GM12873 (cell line): ENCODE measurements at regions not wholly inside any gene's neighbourhood (a gene's known extent, or its start where the extent isn't known, plus 50 kb on each side); places are given as distances from the start of the nearest gene placed in this dataset.

ENCODE experiments used
- TF ChIP-seq, protein P1 (sequence below): IDR thresholded peaks from 2 replicates; pipeline ENCODE4 v1.5.1; 2012; ENCODE audit warnings: low read depth, mild to moderate bottlenecking, moderate library complexity, low read length, control low read depth; ENCODE audit not compliant: insufficient read depth; ENCODE audit errors: missing control alignments

DNA sequence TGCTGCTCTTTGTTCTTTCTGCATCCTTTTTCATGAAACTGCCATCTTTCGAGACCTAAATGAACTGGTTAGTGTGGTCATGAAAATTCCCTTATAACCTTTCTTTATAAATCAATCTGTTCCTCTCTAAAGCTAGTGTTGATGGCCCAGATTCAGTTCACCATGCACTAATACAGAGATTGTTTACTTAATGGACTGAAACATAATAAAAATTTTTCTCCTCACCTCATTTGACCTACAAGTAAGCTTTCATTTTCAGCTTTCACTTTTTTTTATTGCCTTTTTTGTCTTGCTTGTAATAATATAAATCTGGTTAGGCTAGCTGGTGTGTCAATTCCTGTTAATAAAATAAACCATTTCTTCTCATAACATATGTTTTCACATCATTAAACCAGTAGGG, 183.8 kb downstream of the CCDC59 start:
- TF ChIP-seq, protein P1, sequence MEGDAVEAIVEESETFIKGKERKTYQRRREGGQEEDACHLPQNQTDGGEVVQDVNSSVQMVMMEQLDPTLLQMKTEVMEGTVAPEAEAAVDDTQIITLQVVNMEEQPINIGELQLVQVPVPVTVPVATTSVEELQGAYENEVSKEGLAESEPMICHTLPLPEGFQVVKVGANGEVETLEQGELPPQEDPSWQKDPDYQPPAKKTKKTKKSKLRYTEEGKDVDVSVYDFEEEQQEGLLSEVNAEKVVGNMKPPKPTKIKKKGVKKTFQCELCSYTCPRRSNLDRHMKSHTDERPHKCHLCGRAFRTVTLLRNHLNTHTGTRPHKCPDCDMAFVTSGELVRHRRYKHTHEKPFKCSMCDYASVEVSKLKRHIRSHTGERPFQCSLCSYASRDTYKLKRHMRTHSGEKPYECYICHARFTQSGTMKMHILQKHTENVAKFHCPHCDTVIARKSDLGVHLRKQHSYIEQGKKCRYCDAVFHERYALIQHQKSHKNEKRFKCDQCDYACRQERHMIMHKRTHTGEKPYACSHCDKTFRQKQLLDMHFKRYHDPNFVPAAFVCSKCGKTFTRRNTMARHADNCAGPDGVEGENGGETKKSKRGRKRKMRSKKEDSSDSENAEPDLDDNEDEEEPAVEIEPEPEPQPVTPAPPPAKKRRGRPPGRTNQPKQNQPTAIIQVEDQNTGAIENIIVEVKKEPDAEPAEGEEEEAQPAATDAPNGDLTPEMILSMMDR: no peak

DNA sequence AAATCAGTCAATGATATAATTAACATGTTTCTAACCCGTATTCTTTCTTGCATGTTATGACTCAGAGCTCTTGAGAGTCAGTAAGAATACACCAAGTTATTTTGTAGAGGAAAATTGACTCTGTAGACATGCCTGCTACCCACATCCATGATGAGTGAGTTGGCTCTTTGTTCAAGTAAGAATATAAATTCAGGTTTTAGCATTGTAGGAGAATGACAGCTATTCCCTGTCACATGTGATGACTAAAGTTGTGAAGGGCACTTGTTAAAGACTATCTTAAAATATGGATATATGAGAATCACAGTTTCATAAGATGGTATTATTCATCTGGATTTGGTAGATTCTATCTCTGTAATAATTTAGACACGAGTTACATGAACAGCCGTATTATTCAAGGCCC, 209.1 kb downstream of the CCDC59 start:
- TF ChIP-seq, protein P1: no peak

DNA sequence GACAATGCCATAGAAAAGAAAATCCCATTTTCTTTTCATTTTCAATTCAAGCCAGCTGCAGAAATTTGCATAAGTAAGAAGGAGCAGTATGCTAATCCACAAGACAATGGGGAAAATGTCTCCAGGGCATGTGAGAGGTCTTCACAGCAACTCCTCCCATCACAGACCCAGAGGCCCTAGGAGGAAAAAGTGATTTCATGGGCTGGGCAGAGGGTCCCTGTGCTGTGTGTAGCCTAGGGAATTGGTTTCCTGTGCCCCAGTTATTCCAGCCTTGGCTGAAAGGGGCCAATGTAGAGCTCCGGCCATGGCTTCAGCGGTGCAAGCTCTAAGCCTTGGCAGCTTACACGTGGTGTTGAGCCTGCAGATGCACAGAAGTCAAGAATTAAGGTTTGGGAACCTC, 211.4 kb downstream of the CCDC59 start:
- TF ChIP-seq, protein P1: no peak

DNA sequence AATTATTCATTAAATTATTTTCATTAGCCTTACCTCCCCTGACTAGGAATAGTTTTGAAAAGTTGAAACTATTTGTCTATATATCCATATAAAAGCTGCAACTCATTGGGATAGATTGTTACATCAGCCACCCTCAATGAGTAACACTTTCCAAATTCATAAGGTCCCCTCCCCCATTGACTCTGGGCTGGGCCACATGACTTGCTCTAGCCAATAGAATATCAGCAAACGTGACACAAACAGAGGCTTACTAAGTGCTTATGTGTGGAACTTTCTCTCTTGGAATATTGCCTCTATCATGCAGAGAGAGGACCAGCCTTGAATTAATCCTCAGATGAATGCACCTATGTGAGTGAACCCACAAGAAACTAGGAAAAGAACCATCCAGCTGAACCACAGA, 213.7 kb downstream of the CCDC59 start:
- TF ChIP-seq, protein P1: no peak

DNA sequence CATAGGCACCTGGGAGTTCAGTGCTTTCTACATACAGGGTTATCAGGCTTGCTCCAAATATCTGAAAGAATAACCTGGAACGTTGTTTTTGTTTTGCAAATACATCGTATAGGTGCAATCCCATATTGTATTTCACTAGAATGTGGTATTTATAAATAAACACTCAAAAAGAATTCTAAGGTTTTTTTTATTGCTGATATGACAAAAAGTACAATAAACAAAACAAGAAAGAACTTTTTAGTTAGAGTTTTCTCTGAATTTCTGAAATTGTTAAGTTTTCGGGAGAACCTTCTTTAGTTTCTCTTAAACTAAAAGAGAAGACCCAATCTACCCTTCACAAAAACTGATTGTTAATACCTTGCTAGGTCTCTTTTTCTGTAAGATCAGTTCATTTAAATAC, 225.8 kb downstream of the CCDC59 start:
- TF ChIP-seq, protein P1: no peak

DNA sequence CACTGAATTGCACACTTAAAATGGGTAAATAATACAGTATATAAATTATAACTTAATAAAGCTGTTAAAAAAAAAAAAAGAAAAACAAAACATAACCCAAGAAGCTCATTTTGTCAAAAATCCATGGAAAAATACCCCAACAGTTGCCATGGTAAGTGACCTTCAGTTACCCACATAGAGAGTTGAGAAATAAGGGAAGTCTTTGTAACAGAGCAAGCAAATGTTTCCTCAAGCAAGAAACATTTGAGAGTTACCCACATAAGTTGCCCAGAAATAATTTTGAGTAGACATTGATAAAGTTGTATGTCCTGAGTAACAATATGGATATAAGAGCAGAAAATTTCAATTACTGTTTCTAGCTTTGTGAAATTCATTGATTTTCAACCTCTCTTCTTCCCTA, 227.4 kb downstream of the CCDC59 start:
- TF ChIP-seq, protein P1: no peak

DNA sequence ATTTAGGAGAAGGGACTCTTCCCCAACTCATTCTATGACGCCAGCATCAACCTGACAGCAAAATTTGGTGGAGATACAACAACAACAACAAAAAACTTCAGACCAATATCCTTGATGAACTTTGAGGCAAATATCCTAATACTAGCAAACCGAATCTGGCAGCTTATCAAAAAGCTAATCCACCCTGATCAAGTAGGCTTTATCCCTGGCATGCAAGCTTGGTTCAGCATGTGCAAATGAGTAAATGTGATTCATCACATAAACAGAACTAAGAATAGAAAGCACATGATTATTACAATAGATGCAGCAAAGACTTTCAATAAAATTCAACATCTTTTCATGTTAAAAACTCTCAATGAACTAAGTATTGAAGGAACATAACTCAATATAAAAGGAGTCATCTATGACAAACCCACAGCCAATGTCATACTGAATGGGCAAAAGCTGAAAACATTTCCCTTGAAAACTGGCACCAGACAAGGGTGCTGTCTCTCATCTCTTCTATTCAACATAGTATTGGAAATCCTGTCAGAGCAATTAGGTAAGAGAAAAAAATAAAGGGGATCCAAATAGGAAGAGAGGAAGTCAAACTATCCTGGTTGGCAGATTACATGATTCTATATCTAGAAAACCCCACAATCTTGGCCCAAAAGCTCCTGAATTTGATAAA, 233.3 kb downstream of the CCDC59 start:
- TF ChIP-seq, protein P1: no peak

DNA sequence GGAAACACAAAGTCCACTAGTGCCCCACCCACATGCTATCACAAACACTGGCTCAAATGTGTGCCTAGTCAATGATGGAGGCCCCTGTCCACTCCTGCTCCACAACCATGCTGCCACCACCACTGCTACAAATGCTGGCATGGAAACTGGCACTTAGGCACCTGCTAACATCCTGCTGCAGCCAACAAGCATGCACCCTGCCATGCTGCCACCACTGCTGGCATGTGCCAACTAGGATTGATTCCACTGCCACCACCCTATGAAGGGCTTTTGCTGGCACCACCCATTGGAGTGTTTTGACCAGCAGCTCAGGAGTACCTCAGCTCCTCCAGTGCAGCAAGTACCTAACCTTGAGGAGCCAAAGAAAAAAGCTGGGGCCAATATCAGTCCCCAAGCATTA, 236.6 kb downstream of the CCDC59 start:
- TF ChIP-seq, protein P1: no peak
